Mammary epithelial cell (primary cell): ENCODE measurements at regions not wholly inside any gene's neighbourhood (a gene's known extent, or its start where the extent isn't known, plus 50 kb on each side); places are given as distances from the start of the nearest gene placed in this dataset.

Source experiments
- CTCF ChIP-seq, 2 donors: IDR thresholded peaks in 1 of 2; conservative IDR thresholded peaks in 1 of 2; 2 replicates each; pipeline ENCODE4 v1.5.1; 2011 to 2012; ENCODE audit warnings: inconsistent platforms in 2 of 2, low read length in 2 of 2, mild to moderate bottlenecking in 2 of 2, control low read depth in 1 of 2, low read depth in 1 of 2; ENCODE audit not compliant: insufficient read depth in 1 of 2; ENCODE audit errors: extremely low read depth in 1 of 2
- EZH2 ChIP-seq: IDR thresholded peaks from 2 replicates; pipeline ENCODE4 v1.6.1; 2012; ENCODE audit warnings: low read length, inconsistent platforms, borderline replicate concordance

GRCh38 chr10:117754770-117755658 is 212.5 kb downstream of the EMX2 start:
- no peak for TF ChIP-seq CTCF (conservative IDR thresholded peaks at IDR 0.05 in 1 of 2, IDR thresholded peaks at IDR 0.05 in 1 of 2; ENCODE audit: extremely low read depth in 1 of 2, insufficient read depth in 1 of 2, low read depth in 1 of 2, low read length in 2 of 2)
- TF ChIP-seq EZH2, result no peak
